ENCODE measurements at regions not wholly inside any gene's neighbourhood (a gene's known extent, or its start where the extent isn't known, plus 50 kb on each side); places are given as distances from the start of the nearest gene placed in this dataset.

GRCh38 chr5:5584236-5584745 is 161.8 kb downstream of the ICE1 start:
- TF ChIP-seq POLR2A (IDR thresholded peaks at IDR 0.05), result no peak
- TF ChIP-seq, protein P1, sequence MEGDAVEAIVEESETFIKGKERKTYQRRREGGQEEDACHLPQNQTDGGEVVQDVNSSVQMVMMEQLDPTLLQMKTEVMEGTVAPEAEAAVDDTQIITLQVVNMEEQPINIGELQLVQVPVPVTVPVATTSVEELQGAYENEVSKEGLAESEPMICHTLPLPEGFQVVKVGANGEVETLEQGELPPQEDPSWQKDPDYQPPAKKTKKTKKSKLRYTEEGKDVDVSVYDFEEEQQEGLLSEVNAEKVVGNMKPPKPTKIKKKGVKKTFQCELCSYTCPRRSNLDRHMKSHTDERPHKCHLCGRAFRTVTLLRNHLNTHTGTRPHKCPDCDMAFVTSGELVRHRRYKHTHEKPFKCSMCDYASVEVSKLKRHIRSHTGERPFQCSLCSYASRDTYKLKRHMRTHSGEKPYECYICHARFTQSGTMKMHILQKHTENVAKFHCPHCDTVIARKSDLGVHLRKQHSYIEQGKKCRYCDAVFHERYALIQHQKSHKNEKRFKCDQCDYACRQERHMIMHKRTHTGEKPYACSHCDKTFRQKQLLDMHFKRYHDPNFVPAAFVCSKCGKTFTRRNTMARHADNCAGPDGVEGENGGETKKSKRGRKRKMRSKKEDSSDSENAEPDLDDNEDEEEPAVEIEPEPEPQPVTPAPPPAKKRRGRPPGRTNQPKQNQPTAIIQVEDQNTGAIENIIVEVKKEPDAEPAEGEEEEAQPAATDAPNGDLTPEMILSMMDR (IDR thresholded peaks at IDR 0.05), result no peak

Measured in breast epithelium (tissue), 3 donors.